Activated CD8-positive, alpha-beta memory T cell treated with anti-CD3 and anti-CD28 coated beads for 24 hours (primary cell): ENCODE measurements at regions not wholly inside any gene's neighbourhood (a gene's known extent, or its start where the extent isn't known, plus 50 kb on each side); places are given as distances from the start of the nearest gene placed in this dataset.
"Not testable (repeated sequence)": the region's sequence is repeated elsewhere in the genome, so short reads cannot be mapped to it uniquely, and the experiment has no call there.

Experiments used
- DNase-seq: peaks from one replicate; pipeline ENCODE4 v3.0.0-alpha.2; 2020

GRCh38 chr2:147348931-147349555 lies 495.8 kb upstream of the ACVR2A start:
- no peak for DNase-seq

- no peak for DNase-seq
Observed at GRCh38 chr2:147346142-147346541, 498.7 kb upstream of the ACVR2A start.

DNA sequence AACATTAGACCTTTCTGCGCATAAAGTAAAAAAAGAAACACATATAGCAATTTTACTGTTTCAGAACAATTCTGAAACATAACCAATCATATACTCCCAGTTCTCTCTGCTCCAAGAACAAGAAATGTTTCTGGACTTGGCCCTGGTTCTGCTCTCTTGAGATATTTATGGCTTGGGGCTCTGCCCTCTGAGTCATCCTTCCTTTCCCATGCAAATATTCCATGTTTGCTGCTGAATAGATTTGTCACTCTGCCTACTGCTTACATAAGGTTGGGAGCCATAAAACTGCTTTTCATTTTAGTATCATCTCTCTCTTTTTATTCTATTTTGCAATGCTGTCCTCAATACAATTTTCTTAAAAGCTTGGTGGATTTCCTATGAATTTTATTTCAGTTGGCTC lies 499.6 kb upstream of the ACVR2A start:
- no peak for DNase-seq

- DNase-seq, result no peak
Observed at GRCh38 chr2:147342329-147342728, 502.5 kb upstream of the ACVR2A start.

DNA sequence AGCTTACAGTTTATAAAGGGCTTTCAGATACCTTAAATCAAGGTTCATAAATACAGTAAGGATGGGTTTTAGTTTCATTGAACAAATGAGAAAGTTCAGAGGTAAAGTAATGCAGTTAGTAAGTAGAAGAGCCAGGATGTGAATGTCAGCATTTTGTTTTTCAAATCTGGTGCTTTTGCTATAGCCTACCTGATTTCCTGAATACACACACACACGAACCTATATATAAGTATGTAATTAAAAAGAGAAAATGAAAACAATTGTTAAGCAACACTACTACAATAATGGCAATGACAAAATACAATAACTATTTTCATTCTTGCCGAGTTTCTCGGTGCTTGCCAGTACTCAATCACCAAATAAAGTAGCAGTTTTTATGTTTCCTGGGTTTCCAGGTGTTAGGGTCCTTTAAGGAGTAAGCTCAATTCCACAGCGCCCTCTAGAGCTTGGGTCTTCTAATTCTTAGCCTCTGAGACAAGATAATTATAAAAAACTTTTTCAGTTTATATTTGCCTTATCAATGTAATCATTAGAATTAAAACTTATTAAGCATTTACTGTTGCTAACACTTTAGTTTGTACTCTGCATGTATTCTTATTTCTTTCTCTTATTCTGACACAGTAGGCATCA lies 512.9 kb upstream of the ACVR2A start:
- DNase-seq, result no peak

- no peak for DNase-seq
Observed at GRCh38 chr2:147330925-147331324, 513.9 kb upstream of the ACVR2A start.

DNA sequence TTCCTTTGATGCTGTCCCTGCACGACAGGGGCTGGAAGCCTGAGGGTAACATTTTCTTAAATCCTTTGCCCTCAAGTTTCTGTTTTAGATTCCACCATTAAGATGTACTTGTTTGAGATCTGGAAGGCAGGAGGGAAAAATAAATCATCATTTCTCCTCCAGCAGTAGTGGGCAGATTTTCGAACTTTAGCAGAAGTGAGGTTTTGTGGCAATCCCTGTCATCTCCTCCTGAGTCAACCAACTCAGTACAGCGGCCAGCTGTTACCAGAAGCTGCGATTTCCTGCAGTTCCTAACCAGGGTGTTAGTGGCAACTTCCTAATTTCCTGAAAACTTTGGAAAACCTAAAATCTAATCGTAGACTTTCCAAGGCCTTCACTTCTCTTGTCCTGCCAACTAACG lies 517.2 kb upstream of the ACVR2A start:
- no peak for DNase-seq

GRCh38 chr2:147325990-147326389 lies 518.8 kb upstream of the ACVR2A start:
- DNase-seq, result no peak

- no peak for DNase-seq
Observed at GRCh38 chr2:147320146-147320545, 524.7 kb upstream of the ACVR2A start.

DNA sequence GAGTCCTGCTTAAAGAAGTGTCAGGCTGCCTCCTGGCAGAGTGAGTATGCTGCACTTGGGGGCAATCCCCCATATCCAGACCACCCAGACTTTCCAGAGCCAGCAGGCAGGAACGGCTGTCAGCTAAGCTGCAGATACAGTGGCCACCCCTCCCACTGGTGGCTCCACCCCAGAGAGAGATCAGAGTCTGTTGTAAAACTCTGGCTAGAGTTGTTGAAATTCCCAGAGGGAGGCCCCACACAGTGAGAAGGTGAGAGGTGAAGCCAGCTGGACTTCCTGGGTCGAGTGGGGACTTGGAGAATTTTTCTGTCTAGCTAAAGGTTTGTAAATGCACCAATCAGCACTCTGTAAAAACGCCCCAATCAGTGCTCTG lies 533.8 kb upstream of the ACVR2A start:
- no peak for DNase-seq

- no peak for DNase-seq
Observed at GRCh38 chr2:147310335-147311057, 534.3 kb upstream of the ACVR2A start.

GRCh38 chr2:147297820-147298219 lies 547.0 kb upstream of the ACVR2A start:
- DNase-seq, result no peak

DNA sequence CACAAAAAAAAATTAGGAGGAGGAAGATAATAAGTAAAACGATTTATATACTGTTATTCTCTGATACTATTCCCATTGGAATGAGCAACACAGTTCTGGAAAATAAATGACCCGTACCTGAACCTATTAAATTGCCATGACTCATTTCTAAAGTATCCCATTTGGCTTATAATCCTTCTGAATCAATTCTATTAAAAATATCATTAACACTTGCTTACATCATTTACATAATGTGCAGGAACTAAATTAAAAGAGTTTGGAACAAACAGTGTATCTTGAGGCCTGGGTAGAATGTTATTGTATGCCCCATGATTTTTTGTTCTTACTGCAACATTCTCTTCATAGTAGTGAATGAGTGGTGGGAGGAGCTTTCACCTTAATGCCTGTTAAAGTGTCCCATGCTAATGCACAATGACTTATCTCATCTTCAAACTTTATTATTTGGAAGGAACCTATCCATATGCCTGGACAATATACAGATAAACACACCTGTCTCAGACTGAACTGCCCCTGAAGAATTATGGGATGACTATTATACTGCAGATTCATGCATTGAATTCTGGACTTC lies 549.9 kb upstream of the ACVR2A start:
- DNase-seq, result no peak

GRCh38 chr2:147293991-147294824 lies 550.6 kb upstream of the ACVR2A start:
- DNase-seq, result no peak

GRCh38 chr2:147288131-147288530 lies 556.7 kb upstream of the ACVR2A start:
- no peak for DNase-seq

GRCh38 chr2:147275943-147276342 lies 568.9 kb upstream of the ACVR2A start:
- no peak for DNase-seq

DNA sequence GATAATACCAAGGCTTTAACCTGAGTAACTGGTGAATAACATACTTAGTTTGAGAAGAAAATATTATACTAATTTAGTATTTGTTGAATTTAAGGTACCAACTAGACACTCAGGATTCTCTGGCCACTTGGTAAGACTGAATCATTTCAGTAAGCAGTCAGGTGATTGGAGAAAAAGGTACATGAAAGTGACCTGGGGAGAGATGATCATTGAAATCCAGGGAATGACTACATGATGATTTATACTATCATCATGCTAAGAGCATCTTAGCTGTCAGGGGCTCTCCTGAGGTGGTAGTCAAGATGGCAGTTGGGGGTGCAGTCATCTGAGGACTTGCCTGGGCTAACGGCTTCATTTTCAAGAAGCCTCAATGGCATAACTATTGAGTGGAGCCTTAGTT lies 571.2 kb upstream of the ACVR2A start:
- DNase-seq, result no peak

DNA sequence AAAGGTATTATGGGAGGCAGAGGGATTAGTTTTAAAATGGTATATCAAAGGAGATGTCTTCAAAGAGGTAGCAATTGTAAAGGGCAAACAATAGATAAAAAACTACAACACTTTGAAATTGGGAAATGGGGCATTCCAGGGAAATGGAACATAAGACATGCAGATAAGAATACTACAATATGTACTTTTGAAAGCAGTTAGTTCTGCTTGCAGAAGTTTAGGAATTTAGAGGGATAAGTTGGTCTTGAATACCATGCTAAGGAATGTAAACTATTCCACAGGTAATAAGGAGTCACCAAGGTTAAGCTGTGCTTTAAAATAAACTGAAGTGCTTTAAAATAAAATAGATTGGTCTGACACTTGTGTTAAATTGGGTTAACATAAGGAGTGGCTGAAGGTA lies 571.7 kb upstream of the ACVR2A start:
- DNase-seq, result no peak

DNA sequence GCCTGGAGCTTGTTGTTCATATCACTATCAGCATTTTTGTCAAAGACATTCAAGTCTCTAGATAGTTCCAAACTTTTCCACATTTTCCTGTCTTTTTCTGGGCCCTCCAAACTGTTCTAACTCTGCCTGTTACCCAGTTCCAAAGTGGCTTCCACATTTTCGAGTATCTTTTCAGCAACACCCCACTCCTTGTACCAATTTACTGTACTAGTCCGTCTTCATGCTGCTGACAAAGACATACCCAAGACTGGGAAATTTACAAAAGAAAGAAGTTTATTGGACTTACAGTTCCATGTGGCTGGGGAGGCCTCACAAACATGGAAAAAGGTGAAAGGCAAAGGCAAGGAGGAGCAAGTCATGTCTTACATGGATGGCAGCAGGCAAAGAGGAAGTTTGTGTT lies 575.2 kb upstream of the ACVR2A start:
- DNase-seq, result not testable (repeated sequence)

DNA sequence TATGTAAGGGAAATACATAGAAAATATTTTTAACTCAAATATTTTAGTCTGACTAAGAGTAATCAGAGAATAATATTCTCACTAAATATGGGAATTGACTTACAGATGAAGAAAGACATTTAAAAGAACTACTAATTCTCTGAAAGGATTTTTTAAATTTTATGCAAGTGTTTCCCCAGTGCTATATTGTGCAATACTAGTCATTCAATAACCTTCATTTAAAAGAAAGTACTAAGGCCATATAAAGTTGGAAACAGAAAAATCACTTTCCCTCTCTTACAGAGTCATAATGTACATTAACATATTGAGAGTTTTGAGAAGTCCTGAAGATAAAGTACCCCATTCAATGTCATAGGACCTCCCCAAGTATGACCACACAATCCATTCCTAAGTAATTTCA lies 584.6 kb upstream of the ACVR2A start:
- no peak for DNase-seq

- no peak for DNase-seq
Observed at GRCh38 chr2:147255812-147256211, 589.0 kb upstream of the ACVR2A start.

GRCh38 chr2:147250652-147251356 lies 594.0 kb upstream of the ACVR2A start:
- no peak for DNase-seq

GRCh38 chr2:147247749-147248148 lies 597.1 kb upstream of the ACVR2A start:
- no peak for DNase-seq
